HCT116 (cell line): ENCODE measurements at regions not wholly inside any gene's neighbourhood (a gene's known extent, or its start where the extent isn't known, plus 50 kb on each side); places are given as distances from the start of the nearest gene placed in this dataset.
"Not testable (repeated sequence)": the region's sequence is repeated elsewhere in the genome, so short reads cannot be mapped to it uniquely, and the experiment has no call there.

Source experiments
- CEBPB ChIP-seq: IDR thresholded peaks from 2 replicates; pipeline ENCODE4 v1.6.1; 2012; ENCODE audit warnings: low read depth
- CTCF ChIP-seq, 3 experiments: fragments of 200-600 bp in 1 of 3; sonication (generic) in 1 of 3; IDR thresholded peaks in 2 of 3; conservative IDR thresholded peaks in 1 of 3; 2 replicates each; pipeline ENCODE4 v1.5.1; 2012 to 2017; ENCODE audit warnings: low read depth in 2 of 3, low read length in 2 of 3, antibody characterized with exemption in 1 of 3, borderline replicate concordance in 1 of 3, control low read depth in 1 of 3, mild to moderate bottlenecking in 1 of 3, mixed read lengths in 1 of 3, mixed run types in 1 of 3, moderate library complexity in 1 of 3; ENCODE audit not compliant: insufficient read depth in 1 of 3
- EZH2 ChIP-seq: fragments of 200-600 bp; sonication (generic); IDR thresholded peaks from 2 replicates; pipeline ENCODE4 v1.6.1; 2017; ENCODE audit warnings: antibody characterized with exemption, mixed run types
- FOSL1 ChIP-seq: IDR thresholded peaks from 2 replicates; pipeline ENCODE4 v1.6.1; 2012; ENCODE audit warnings: low read depth
- YY1 ChIP-seq: IDR thresholded peaks from 2 replicates; pipeline ENCODE4 v1.6.1; 2011; ENCODE audit warnings: low read length, low read depth, moderate library complexity, mild to moderate bottlenecking; ENCODE audit not compliant: insufficient replicate concordance; ENCODE audit errors: extremely low read depth
- ZNF274 ChIP-seq: fragments of 200-500 bp; sonication (Bioruptor generic); IDR thresholded peaks from 2 replicates; pipeline ENCODE4 v1.6.1; 2014; ENCODE audit warnings: mild to moderate bottlenecking, low read depth, low read length, inconsistent platforms

- TF ChIP-seq YY1; ZNF274; CTCF (IDR thresholded peaks at IDR 0.05 in 2 of 3, conservative IDR thresholded peaks at IDR 0.05 in 1 of 3; ENCODE audit: borderline replicate concordance in 1 of 3, insufficient read depth in 1 of 3, low read depth in 2 of 3, low read length in 2 of 3); CEBPB; FOSL1; EZH2: not testable (repeated sequence)
Observed at GRCh38 chr16:88260881-88261665, 121.7 kb upstream of the ZNF469 start.
